ENCODE measurements at regions not wholly inside any gene's neighbourhood (a gene's known extent, or its start where the extent isn't known, plus 50 kb on each side); places are given as distances from the start of the nearest gene placed in this dataset.

DNA sequence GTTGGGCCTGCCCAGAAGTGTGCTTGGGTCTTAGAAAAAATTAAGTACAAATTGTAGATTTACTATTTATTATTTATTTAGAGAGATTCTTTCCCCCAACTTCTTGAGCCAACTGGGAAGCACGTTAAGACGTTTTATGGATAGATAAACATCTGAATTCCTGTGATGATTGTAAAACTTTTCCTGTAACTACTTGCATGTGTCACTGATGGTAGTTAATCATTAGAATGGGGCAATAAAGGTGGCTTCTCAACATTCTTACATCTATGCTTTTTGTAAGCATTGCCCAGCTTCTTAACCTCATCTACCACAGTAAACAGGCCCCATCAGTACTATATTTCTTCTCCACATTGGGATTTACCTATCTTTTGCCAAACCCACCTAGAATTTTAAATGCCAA is 559.8 kb downstream of the LMO4 start:
- no peak for ATAC-seq
- H3K27ac ChIP-seq (ENCODE audit: low read length) = no peak overlapping the region
- BruUV-seq (replicated peaks) = no TSS peak
- DNase-seq (ENCODE audit: low read depth, low spot score) = no peak
- POLR2A ChIA-PET = no interaction called here
- no peak overlapping the region for H3K4me3 ChIP-seq (ENCODE audit: low read depth in 2 of 2, low read length in 2 of 2)
- no peaks in the 10 kb centered on the region for H3K4me1 ChIP-seq (ENCODE audit: control insufficient read depth, insufficient read depth, low read length)
- no peak for TF ChIP-seq POLR2AphosphoS5 (IDR thresholded peaks at IDR 0.05; ENCODE audit: low read depth, low read length)
- TF ChIP-seq, protein P1, sequence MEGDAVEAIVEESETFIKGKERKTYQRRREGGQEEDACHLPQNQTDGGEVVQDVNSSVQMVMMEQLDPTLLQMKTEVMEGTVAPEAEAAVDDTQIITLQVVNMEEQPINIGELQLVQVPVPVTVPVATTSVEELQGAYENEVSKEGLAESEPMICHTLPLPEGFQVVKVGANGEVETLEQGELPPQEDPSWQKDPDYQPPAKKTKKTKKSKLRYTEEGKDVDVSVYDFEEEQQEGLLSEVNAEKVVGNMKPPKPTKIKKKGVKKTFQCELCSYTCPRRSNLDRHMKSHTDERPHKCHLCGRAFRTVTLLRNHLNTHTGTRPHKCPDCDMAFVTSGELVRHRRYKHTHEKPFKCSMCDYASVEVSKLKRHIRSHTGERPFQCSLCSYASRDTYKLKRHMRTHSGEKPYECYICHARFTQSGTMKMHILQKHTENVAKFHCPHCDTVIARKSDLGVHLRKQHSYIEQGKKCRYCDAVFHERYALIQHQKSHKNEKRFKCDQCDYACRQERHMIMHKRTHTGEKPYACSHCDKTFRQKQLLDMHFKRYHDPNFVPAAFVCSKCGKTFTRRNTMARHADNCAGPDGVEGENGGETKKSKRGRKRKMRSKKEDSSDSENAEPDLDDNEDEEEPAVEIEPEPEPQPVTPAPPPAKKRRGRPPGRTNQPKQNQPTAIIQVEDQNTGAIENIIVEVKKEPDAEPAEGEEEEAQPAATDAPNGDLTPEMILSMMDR (IDR thresholded peaks at IDR 0.05) = no peak
- TF ChIP-seq, protein P2, sequence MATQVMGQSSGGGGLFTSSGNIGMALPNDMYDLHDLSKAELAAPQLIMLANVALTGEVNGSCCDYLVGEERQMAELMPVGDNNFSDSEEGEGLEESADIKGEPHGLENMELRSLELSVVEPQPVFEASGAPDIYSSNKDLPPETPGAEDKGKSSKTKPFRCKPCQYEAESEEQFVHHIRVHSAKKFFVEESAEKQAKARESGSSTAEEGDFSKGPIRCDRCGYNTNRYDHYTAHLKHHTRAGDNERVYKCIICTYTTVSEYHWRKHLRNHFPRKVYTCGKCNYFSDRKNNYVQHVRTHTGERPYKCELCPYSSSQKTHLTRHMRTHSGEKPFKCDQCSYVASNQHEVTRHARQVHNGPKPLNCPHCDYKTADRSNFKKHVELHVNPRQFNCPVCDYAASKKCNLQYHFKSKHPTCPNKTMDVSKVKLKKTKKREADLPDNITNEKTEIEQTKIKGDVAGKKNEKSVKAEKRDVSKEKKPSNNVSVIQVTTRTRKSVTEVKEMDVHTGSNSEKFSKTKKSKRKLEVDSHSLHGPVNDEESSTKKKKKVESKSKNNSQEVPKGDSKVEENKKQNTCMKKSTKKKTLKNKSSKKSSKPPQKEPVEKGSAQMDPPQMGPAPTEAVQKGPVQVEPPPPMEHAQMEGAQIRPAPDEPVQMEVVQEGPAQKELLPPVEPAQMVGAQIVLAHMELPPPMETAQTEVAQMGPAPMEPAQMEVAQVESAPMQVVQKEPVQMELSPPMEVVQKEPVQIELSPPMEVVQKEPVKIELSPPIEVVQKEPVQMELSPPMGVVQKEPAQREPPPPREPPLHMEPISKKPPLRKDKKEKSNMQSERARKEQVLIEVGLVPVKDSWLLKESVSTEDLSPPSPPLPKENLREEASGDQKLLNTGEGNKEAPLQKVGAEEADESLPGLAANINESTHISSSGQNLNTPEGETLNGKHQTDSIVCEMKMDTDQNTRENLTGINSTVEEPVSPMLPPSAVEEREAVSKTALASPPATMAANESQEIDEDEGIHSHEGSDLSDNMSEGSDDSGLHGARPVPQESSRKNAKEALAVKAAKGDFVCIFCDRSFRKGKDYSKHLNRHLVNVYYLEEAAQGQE (IDR thresholded peaks at IDR 0.05; ENCODE audit: insufficient read depth in 1 of 2, low read depth in 2 of 2, low read length in 1 of 2) = no peak
- no peak for TF ChIP-seq SIN3A (IDR thresholded peaks at IDR 0.05; ENCODE audit: borderline replicate concordance, insufficient read depth, low read depth, low read length)
- no peak for TF ChIP-seq TCF7L2 (IDR thresholded peaks at IDR 0.05; ENCODE audit: low read depth, low read length)
- no peaks in the 10 kb centered on the region for H3K27me3 ChIP-seq (ENCODE audit: control insufficient read depth, insufficient read depth, low read length)
- in situ Hi-C loops (cut with HindIII; ENCODE audit: low pct_unique_long_range_greater_than_20kb, low sequenced_read_pairs) = no loop called here
- intact Hi-C loops (cut with micrococcal nuclease; ENCODE audit: unreplicated experiment) = no loop called here
- H3K36me3 ChIP-seq (ENCODE audit: control insufficient read depth, insufficient read depth, low read length) = no peaks in the 10 kb centered on the region
- no peaks in the 10 kb centered on the region for H3K9me3 ChIP-seq (ENCODE audit: control insufficient read depth, insufficient read depth, low read depth, low read length)
- CTCF ChIA-PET = no interaction called here

DNA sequence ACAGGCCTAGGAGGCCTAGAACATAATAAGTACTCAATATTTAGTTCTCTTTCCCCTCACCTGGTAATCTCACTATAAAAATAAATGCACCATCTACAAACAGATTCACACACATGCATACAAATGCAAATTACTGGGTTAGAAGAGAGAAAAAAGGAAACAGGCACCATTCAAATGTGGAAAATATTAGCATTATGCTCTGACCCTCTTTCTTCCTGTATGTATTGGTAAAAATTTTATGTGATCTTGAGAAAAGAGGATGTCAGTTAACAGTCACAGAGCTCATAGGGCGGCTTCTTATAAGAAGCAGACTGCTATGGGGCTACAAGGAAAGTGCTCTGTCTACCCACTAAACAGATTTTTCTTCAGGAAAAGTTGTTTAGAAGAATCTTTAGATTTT is 565.4 kb downstream of the LMO4 start:
- Histone ChIP-seq H3K27me3 (ENCODE audit: control insufficient read depth, insufficient read depth, low read length) (no peaks in the 10 kb centered on the region), H3K4me1 (ENCODE audit: control insufficient read depth, insufficient read depth, low read length) (no peaks in the 10 kb centered on the region), H3K9me3 (ENCODE audit: control insufficient read depth, insufficient read depth, low read depth, low read length) (no peaks in the 10 kb centered on the region), H3K36me3 (ENCODE audit: control insufficient read depth, insufficient read depth, low read length) (no peaks in the 10 kb centered on the region), H3K27ac (ENCODE audit: low read length) (no peak overlapping the region), H3K4me3 (ENCODE audit: low read depth in 2 of 2, low read length in 2 of 2) (no peak overlapping the region)
- in situ Hi-C loops (cut with HindIII; ENCODE audit: low pct_unique_long_range_greater_than_20kb, low sequenced_read_pairs) = no loop called here
- TF ChIP-seq, protein P1 (IDR thresholded peaks at IDR 0.05) = no peak
- no peak for TF ChIP-seq SIN3A (IDR thresholded peaks at IDR 0.05; ENCODE audit: borderline replicate concordance, insufficient read depth, low read depth, low read length)
- TF ChIP-seq, protein P2 (IDR thresholded peaks at IDR 0.05; ENCODE audit: insufficient read depth in 1 of 2, low read depth in 2 of 2, low read length in 1 of 2) = no peak
- no peak for TF ChIP-seq TCF7L2 (IDR thresholded peaks at IDR 0.05; ENCODE audit: low read depth, low read length)
- no peak for TF ChIP-seq POLR2AphosphoS5 (IDR thresholded peaks at IDR 0.05; ENCODE audit: low read depth, low read length)
- no TSS peak for BruUV-seq (replicated peaks)
- ATAC-seq (no peak), DNase-seq (ENCODE audit: low read depth, low spot score) (no peak)
- intact Hi-C loops (cut with micrococcal nuclease; ENCODE audit: unreplicated experiment) = no loop called here
- CTCF ChIA-PET = no interaction called here
- POLR2A ChIA-PET = no interaction called here

Measured in Panc1 (cell line).